Esophagus (tissue), 2 donors: ENCODE measurements at regions not wholly inside any gene's neighbourhood (a gene's known extent, or its start where the extent isn't known, plus 50 kb on each side); places are given as distances from the start of the nearest gene placed in this dataset.

Experiments used
- H3K27ac ChIP-seq, 2 donors: one replicate each; pipeline ENCODE4 v1.5.1; 2013; ENCODE audit warnings: low read depth in 2 of 2, mild to moderate bottlenecking in 2 of 2, inconsistent platforms in 1 of 2, low read length in 1 of 2, moderate library complexity in 1 of 2
- H3K27me3 ChIP-seq, 2 donors: one replicate each; pipeline ENCODE4 v1.6.1; 2013; ENCODE audit warnings: low read length in 2 of 2, control low read depth in 1 of 2, mild to moderate bottlenecking in 1 of 2; ENCODE audit not compliant: insufficient read depth in 2 of 2, control insufficient read depth in 1 of 2
- H3K36me3 ChIP-seq, 2 donors: one replicate each; pipeline ENCODE4 v1.6.1; 2013; ENCODE audit warnings: low read length in 1 of 2; ENCODE audit not compliant: control insufficient read depth in 2 of 2, insufficient read depth in 2 of 2
- H3K4me1 ChIP-seq, 2 donors: one replicate each; pipeline ENCODE4 v1.6.1; 2013; ENCODE audit warnings: low read length in 1 of 2; ENCODE audit not compliant: control insufficient read depth in 2 of 2, insufficient read depth in 2 of 2
- H3K4me3 ChIP-seq, 2 donors: one replicate each; pipeline ENCODE4 v1.5.1; 2013; ENCODE audit warnings: low read length in 2 of 2, mild to moderate bottlenecking in 2 of 2, low read depth in 1 of 2, moderate library complexity in 1 of 2
- H3K9me3 ChIP-seq, 2 donors: one replicate each; pipeline ENCODE4 v1.6.1; 2013; ENCODE audit warnings: mild to moderate bottlenecking in 2 of 2, low read depth in 1 of 2, low read length in 1 of 2, moderate library complexity in 1 of 2; ENCODE audit not compliant: control insufficient read depth in 2 of 2, insufficient read depth in 1 of 2
- WGBS, 2 donors: extraction: QIAGEN DNeasy Blood & Tissue Kit; methylation state at CpG; one replicate each; pipeline ENCODE4 v1.1.7; 2013; 5-methylcytosine and 5-hydroxymethylcytosine counted together
- donor health status: healthy with polysubstance abuse.
- donor health status: Bipolar disorder and iron deficiency.

- no peak overlapping the region for H3K27ac ChIP-seq
- 64 to 69% methylated on average over 2 of the region's 2 CpGs for WGBS, 2 donors
- no peaks in the 10 kb centered on the region for H3K4me1 ChIP-seq
- no peaks in the 10 kb centered on the region for H3K36me3 ChIP-seq
- no peaks in the 10 kb centered on the region for H3K27me3 ChIP-seq
- no peaks in the 10 kb centered on the region for H3K9me3 ChIP-seq
- no peak overlapping the region for H3K4me3 ChIP-seq
These were observed 145.5 kb downstream of the SQOR start for GRCh38 chr15:45780352-45780751.

- no peaks in the 10 kb centered on the region for H3K36me3 ChIP-seq
- no peaks in the 10 kb centered on the region for H3K9me3 ChIP-seq
- WGBS, 2 donors = 37 to 73% methylated on average over 2 of the region's 2 CpGs
- H3K27ac ChIP-seq = no peak overlapping the region
- no peak overlapping the region for H3K4me3 ChIP-seq
- H3K4me1 ChIP-seq = no peaks in the 10 kb centered on the region
- H3K27me3 ChIP-seq = no peaks in the 10 kb centered on the region
These were observed 149.8 kb downstream of the SQOR start for GRCh38 chr15:45784656-45785055.

- 72 to 86% methylated on average over 2 of the region's 2 CpGs for WGBS, 2 donors
- Histone ChIP-seq H3K4me1 (no peaks in the 10 kb centered on the region), H3K27me3 (no peaks in the 10 kb centered on the region), H3K4me3 (no peak overlapping the region), H3K9me3 (no peaks in the 10 kb centered on the region), H3K36me3 (no peaks in the 10 kb centered on the region), H3K27ac (no peak overlapping the region)
These were observed 151.1 kb downstream of the SQOR start for GRCh38 chr15:45785897-45786296.

- H3K4me1 ChIP-seq = no peaks in the 10 kb centered on the region
- no peak overlapping the region for H3K27ac ChIP-seq
- no peak overlapping the region for H3K4me3 ChIP-seq
These were observed 155.6 kb downstream of the SQOR start for GRCh38 chr15:45790325-45790943.

GRCh38 chr15:45794304-45794703 lies 159.5 kb downstream of the SQOR start:
- H3K27ac ChIP-seq = no peak overlapping the region
- no peaks in the 10 kb centered on the region for H3K9me3 ChIP-seq

More at GRCh38 chr15:45790325-45790943, 155.6 kb downstream of the SQOR start:
- Histone ChIP-seq H3K9me3 (no peaks in the 10 kb centered on the region), H3K27me3 (peaks cover 0 to 3% of the 10 kb centered on the region in 2 donors), H3K36me3 (no peaks in the 10 kb centered on the region)
- 33 to 38% methylated on average over 4 of the region's 4 CpGs for WGBS, 2 donors

GRCh38 chr15:45794712-45795439 lies 160.0 kb downstream of the SQOR start:
- H3K36me3 ChIP-seq = no peaks in the 10 kb centered on the region
- no peaks in the 10 kb centered on the region for H3K4me1 ChIP-seq
- WGBS, 2 donors = 46 to 47% methylated on average over 6 of the region's 6 CpGs
- no peak overlapping the region for H3K27ac ChIP-seq
- peaks cover 0 to 3% of the 10 kb centered on the region in 2 donors for H3K27me3 ChIP-seq
- no peaks in the 10 kb centered on the region for H3K9me3 ChIP-seq
- no peak overlapping the region for H3K4me3 ChIP-seq

More at GRCh38 chr15:45794304-45794703, 159.5 kb downstream of the SQOR start:
- no peaks in the 10 kb centered on the region for H3K4me1 ChIP-seq
- no peaks in the 10 kb centered on the region for H3K36me3 ChIP-seq
- H3K27me3 ChIP-seq = peaks cover 0 to 3% of the 10 kb centered on the region in 2 donors
- no peak overlapping the region for H3K4me3 ChIP-seq

GRCh38 chr15:45795440-45796069 lies 160.7 kb downstream of the SQOR start:
- H3K36me3 ChIP-seq = no peaks in the 10 kb centered on the region
- H3K27me3 ChIP-seq = peaks cover 0 to 3% of the 10 kb centered on the region in 2 donors
- 16 to 21% methylated on average over 3 of the region's 3 CpGs for WGBS, 2 donors
- no peak overlapping the region for H3K27ac ChIP-seq
- no peak overlapping the region for H3K4me3 ChIP-seq
- H3K9me3 ChIP-seq = no peaks in the 10 kb centered on the region
- H3K4me1 ChIP-seq = no peaks in the 10 kb centered on the region

- Histone ChIP-seq H3K27ac (no peak overlapping the region), H3K36me3 (no peaks in the 10 kb centered on the region), H3K27me3 (peaks cover 0 to 3% of the 10 kb centered on the region in 2 donors), H3K9me3 (no peaks in the 10 kb centered on the region), H3K4me3 (no peak overlapping the region), H3K4me1 (no peaks in the 10 kb centered on the region)
- WGBS, 2 donors = 54 to 80% methylated on average over 3 of the region's 3 CpGs
These were observed 161.6 kb downstream of the SQOR start for GRCh38 chr15:45796433-45796832.

- Histone ChIP-seq H3K4me1 (no peaks in the 10 kb centered on the region), H3K27me3 (no peaks in the 10 kb centered on the region), H3K27ac (no peak overlapping the region), H3K36me3 (no peaks in the 10 kb centered on the region), H3K9me3 (no peaks in the 10 kb centered on the region), H3K4me3 (no peak overlapping the region)
- WGBS, 2 donors = 80 to 83% methylated on average over 3 of the region's 3 CpGs
These were observed 164.7 kb downstream of the SQOR start for GRCh38 chr15:45799508-45799907.
